Gastrocnemius medialis (tissue), 4 donors: ENCODE measurements at regions not wholly inside any gene's neighbourhood (a gene's known extent, or its start where the extent isn't known, plus 50 kb on each side); places are given as distances from the start of the nearest gene placed in this dataset.

Experiments
- POLR2A ChIP-seq, 2 donors: fragments of 450-650 bp; IDR thresholded peaks; one replicate each; pipeline ENCODE4 v1.6.1; 2017; ENCODE audit warnings: antibody characterized with exemption in 2 of 2, mild to moderate bottlenecking in 2 of 2, moderate library complexity in 2 of 2
- TF ChIP-seq, protein P1 (sequence below), 5 experiments: fragments of 450-650 bp in 3 of 5; fragments of 200-600 bp in 2 of 5; sonication (generic) in 2 of 5; IDR thresholded peaks in 4 of 5; conservative IDR thresholded peaks in 1 of 5; 1 replicate in 4 of 5; 2 replicates in 1 of 5; pipeline ENCODE4 v1.5.1; 2016 to 2019; ENCODE audit warnings: antibody characterized with exemption in 5 of 5, mild to moderate bottlenecking in 3 of 5, moderate library complexity in 3 of 5

DNA sequence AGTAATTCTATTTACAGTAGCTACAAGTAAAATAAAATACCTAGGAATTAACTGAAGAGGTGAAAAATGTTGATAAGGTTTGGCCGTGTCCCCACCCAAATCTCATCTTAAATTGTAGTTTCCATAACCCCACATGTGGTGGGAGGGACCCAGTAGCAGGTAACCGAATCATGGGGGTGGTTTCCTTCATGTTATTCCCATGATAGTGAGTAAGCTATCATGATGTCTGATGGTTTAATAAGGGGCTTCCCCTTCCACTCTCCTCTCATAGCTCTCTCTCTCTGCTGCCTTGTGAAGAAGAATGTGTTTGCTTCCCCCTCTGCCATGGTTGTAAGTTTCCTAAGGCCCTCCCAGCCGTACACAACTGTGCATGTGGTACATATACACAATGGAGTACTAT, 1170.7 kb downstream of the BCL11B start:
- TF ChIP-seq, protein P1, sequence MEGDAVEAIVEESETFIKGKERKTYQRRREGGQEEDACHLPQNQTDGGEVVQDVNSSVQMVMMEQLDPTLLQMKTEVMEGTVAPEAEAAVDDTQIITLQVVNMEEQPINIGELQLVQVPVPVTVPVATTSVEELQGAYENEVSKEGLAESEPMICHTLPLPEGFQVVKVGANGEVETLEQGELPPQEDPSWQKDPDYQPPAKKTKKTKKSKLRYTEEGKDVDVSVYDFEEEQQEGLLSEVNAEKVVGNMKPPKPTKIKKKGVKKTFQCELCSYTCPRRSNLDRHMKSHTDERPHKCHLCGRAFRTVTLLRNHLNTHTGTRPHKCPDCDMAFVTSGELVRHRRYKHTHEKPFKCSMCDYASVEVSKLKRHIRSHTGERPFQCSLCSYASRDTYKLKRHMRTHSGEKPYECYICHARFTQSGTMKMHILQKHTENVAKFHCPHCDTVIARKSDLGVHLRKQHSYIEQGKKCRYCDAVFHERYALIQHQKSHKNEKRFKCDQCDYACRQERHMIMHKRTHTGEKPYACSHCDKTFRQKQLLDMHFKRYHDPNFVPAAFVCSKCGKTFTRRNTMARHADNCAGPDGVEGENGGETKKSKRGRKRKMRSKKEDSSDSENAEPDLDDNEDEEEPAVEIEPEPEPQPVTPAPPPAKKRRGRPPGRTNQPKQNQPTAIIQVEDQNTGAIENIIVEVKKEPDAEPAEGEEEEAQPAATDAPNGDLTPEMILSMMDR (IDR thresholded peaks at IDR 0.05 in 4 of 5, conservative IDR thresholded peaks at IDR 0.05 in 1 of 5) = no peak
- no peak for TF ChIP-seq POLR2A (IDR thresholded peaks at IDR 0.05)
